Stomach (tissue), 4 donors: ENCODE measurements at regions not wholly inside any gene's neighbourhood (a gene's known extent, or its start where the extent isn't known, plus 50 kb on each side); places are given as distances from the start of the nearest gene placed in this dataset.

Source experiments
- CTCF ChIP-seq, 7 experiments: fragments of 450-650 bp in 4 of 7; fragments of 200-600 bp in 3 of 7; sonication (generic) in 3 of 7; IDR thresholded peaks; one replicate each; pipeline ENCODE4 v1.5.1; 2016 to 2019; ENCODE audit warnings: antibody characterized with exemption in 7 of 7, control low read depth in 2 of 7, mild to moderate bottlenecking in 1 of 7
- EP300 ChIP-seq: sonication (generic); formaldehyde crosslinking; IDR thresholded peaks from one replicate; pipeline ENCODE4 v1.6.1; 2017; ENCODE audit warnings: antibody characterized with exemption
- POLR2AphosphoS5 ChIP-seq, 3 donors: sonication (generic); formaldehyde crosslinking; IDR thresholded peaks; one replicate each; pipeline ENCODE4 v1.6.1; 2016; ENCODE audit warnings: antibody characterized with exemption in 3 of 3

- TF ChIP-seq EP300 (no peak), CTCF (IDR thresholded peaks at IDR 0.05) (no peak), POLR2AphosphoS5 (IDR thresholded peaks at IDR 0.05) (no peak)
These were observed 92.1 kb upstream of the DOK6 start for GRCh38 chr18:69308619-69309018.
